ELR (cell line): ENCODE measurements at regions not wholly inside any gene's neighbourhood (a gene's known extent, or its start where the extent isn't known, plus 50 kb on each side); places are given as distances from the start of the nearest gene placed in this dataset.

ENCODE experiments used
- DNase-seq: peaks from one replicate; pipeline ENCODE4 v3.0.0-alpha.2; 2015; ENCODE audit warnings: low read depth

DNA sequence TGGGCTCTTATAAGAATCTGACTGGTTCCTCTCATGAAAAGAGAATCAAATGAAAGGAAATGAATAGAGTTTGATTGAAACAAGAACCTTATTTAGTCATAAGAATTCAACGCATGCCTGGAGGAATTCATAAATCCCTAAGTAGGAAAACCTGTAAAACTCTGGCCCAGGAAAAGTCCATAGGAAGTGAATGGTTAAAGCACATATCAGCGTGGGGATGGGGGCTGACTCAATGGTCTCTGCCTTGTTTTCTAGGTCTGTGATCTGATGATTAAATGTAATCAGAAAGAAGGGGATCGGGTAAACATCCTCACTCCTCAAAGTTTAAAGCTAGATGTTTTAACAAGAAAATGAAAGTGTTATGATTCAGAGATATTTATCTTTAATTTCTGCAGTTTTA lies 759.4 kb upstream of the C9orf72 start:
- DNase-seq, result no peak

- no peak for DNase-seq
Observed at GRCh38 chr9:28341913-28342312, 768.6 kb upstream of the C9orf72 start.

- DNase-seq, result no peak
Observed at GRCh38 chr9:28342815-28343338, 769.6 kb upstream of the C9orf72 start.

- no peak for DNase-seq
Observed at GRCh38 chr9:28363151-28363562, 789.9 kb upstream of the C9orf72 start.

DNA sequence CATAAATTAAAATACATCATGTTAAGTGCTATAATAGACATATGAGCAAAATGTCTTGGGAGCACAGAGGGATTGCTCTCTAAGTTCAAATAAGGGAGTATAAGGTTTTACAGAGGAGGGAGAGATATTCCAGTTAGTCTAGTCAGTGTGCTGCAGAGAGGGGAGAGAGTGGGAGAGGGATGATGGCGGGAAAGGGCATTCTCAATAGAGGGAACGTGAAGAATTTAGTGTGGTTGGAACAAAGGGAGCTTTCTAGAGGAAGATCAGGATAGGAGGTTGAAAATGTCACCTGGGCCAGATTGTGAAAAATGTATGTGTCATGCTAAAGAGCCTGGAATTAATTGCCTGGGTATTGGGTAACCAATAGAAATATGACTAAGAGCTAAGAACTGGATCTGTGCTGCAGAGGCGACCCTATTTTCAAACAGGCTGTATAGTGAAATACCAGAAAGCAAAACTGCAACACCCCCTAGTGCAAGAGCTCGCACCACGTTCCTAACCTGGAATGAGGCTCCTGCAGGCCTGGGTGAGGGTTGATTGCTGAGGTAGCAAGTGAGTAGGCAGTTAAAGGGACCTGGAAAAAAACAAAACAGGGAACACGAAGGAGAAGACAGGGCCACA lies 791.8 kb upstream of the C9orf72 start:
- DNase-seq, result no peak

DNA sequence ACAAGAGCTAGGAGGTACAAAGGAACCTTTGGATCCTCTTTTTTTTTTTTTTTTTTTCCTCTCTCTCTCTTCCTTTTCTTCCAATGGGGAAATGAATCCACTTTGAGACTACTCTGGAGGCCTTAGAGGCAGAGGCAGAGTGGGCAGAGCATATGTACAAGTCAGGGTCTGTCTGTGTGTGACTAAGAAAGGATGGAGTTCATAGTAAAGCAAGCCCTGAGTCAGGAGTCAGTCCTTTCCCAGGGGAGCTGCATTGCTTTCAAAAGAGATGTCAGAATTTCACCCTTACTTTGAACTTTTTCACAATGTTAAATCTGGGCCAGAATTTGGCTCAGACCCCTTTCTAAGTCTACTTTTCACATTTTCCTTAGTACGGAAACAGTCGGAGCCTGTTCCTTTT lies 792.4 kb upstream of the C9orf72 start:
- no peak for DNase-seq

DNA sequence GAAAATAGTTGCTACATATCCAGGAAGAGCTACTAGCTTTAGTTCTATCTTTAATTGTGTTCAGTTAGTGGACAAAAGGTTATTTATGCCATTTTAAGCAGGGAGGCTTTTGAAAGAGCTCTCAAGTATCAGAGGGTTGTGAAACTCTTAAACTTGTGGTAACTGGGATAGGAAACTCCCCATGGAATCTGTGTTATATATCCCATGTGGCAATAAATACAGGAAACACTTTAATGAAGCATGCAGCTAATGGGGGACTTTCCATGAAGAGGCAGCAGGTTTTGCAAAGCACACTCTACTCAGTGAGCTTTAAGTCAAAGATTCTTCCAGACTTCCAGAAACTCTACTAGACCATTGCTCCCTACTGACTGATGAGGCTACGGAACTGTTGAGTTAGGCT lies 805.0 kb upstream of the C9orf72 start:
- no peak for DNase-seq

DNA sequence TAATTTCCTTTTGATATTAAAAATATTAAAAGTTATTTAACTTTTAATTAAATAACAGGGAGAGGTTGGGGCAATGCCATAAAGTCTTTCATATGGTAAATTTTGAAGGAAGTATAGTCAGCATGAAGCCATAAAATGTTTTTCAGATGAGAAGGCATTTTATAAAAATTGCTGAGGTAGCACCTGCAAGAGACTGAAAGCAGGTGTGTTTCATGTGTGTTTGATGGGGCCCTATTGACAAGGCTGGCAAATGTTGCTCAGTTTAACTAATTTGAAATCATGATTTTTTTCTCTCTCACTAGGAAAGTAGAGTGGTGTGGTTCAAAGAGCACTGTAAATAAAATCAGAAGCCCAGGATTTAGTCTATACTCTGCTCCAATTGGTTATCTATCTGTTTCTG lies 805.8 kb upstream of the C9orf72 start:
- DNase-seq, result no peak

- DNase-seq, result no peak
Observed at GRCh38 chr9:28389411-28389810, 816.1 kb upstream of the C9orf72 start.

DNA sequence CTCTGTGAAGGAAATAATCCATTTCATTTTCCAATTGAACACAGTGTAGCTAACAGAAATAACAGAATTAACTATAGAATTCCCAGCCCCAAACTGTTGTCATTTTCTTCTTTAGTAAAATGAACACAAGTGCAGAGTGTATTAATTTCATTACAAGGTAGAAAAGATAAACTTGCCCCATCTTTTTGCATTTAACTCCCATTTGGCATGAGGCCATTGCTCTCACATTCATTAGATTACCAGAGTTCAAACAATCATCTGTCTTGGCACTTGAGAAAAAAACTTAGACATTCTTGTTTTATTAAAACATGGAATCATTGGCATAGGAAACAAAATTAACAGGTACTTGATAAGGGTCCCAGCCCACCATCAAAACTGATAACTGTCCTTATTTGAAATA lies 821.5 kb upstream of the C9orf72 start:
- no peak for DNase-seq

GRCh38 chr9:28396058-28396457 lies 822.8 kb upstream of the C9orf72 start:
- no peak for DNase-seq

DNA sequence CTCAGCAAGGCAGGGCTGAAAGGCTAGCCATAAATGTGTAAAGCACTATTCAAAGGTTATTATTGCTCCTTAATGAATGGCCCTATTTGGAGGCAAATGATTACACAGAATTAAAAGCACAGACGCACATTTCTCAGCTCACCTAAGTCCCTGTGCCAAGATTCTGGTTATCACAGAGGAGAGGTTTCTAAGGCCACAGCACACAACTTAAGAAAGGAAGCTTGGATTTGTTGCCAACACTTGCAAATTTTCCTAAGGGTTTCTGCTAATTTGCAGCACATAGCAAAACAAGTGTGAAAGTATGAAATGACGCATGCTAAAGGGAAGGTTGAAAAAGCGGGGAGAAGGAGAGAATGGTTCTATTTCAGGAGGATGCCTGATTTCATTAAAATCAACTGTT lies 834.1 kb upstream of the C9orf72 start:
- DNase-seq, result no peak

- no peak for DNase-seq
Observed at GRCh38 chr9:28409919-28410318, 836.6 kb upstream of the C9orf72 start.

- no peak for DNase-seq
Observed at GRCh38 chr9:28410411-28410810, 837.1 kb upstream of the C9orf72 start.

GRCh38 chr9:28413471-28413870 lies 840.2 kb upstream of the C9orf72 start:
- no peak for DNase-seq

GRCh38 chr9:28423255-28423654 lies 850.0 kb upstream of the C9orf72 start:
- no peak for DNase-seq

DNA sequence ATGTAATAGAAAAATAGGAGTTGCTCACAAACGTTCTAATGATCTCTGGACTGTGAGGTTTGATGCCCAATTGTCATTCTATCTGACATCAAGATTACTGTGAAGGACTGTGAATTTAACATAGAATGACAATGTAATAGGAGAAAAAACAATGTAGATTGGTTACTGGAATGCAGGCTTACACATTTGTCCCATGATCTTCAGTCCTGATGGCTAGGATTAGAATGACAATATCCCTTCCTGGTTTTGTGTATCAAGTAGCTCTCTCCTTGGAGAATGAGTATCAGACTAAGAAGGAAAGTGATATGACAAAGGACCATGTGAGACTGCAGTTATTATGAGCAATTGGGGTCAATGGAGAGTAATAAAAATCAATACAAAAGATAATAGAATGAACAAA lies 862.2 kb upstream of the C9orf72 start:
- no peak for DNase-seq

DNA sequence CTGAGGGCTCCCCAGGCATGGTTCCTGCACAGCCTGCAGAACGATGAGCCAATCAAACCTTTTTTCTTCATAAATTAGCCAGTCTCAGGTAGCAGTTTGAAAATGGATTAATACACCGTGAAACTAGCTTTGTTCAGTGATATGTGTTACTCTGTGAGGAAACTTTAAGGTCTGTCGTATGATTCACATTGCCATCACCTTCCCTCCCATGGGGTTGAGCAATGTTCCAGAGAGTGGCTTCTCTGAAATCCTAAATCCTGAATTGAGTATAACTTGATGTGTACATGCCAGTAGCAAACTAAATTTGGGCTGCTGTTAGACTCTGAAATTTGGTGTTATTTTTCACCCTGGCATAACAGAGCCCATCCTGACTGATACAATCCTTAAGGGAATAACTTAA lies 866.4 kb upstream of the C9orf72 start:
- no peak for DNase-seq

- no peak for DNase-seq
Observed at GRCh38 chr9:28443461-28443860, 870.2 kb upstream of the C9orf72 start.

DNA sequence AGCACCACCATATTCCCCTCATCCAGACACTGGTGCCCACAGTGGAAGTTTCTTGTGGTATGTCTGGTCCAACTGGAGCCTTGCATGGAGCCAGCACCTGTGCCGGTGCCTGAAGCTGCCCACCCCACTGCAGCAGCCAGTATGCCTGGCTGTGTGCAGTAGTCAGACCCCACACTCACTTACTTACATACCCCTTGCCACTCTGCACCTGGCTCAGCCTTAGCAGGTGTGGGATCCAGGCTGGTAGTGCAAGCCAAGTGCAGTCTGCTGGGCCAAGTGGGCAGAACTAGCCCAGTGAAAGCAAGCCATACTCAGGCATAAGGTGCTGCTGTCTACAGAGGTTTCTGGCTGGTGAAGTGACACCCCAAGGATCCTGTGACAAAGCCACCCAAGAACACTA lies 871.4 kb upstream of the C9orf72 start:
- DNase-seq, result no peak

GRCh38 chr9:28445211-28445610 lies 871.9 kb upstream of the C9orf72 start:
- no peak for DNase-seq

DNA sequence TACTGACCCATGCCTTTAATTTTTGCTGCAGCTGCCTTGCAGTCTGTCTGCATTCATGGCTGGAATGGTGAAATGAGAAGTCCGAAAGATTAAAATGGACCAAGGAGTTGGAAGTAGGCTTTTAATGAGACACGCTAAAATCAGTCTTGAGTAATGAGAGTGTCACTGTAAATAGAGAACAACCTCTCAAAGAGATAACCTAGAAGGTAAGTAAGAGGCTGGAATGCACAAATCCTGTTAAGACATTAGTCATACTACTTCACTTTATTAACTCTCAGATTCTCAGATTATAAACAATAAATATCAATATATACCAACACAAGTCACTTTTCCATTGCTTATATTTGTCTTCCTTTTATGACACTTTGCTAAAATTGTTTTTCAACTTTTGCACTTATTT lies 880.6 kb upstream of the C9orf72 start:
- DNase-seq, result no peak

GRCh38 chr9:28456861-28457260 lies 883.6 kb upstream of the C9orf72 start:
- DNase-seq, result no peak

GRCh38 chr9:28464481-28465216 lies 891.4 kb upstream of the C9orf72 start:
- DNase-seq, result no peak
